Endodermal cell (in vitro differentiated cells): ENCODE measurements at regions not wholly inside any gene's neighbourhood (a gene's known extent, or its start where the extent isn't known, plus 50 kb on each side); places are given as distances from the start of the nearest gene placed in this dataset.

Source experiments
- DNase-seq: peaks from one replicate; pipeline ENCODE4 v3.0.0-alpha.2; 2017
- H3K27ac ChIP-seq: 2 replicates; pipeline ENCODE4 v1.5.1; 2013; ENCODE audit warnings: mild to moderate bottlenecking, low read depth, low read length, moderate library complexity
- H3K27me3 ChIP-seq: 2 replicates; pipeline ENCODE4 v1.6.1; 2013; ENCODE audit warnings: mild to moderate bottlenecking, low read length, moderate library complexity; ENCODE audit not compliant: insufficient read depth, control insufficient read depth, poor library complexity, severe bottlenecking
- H3K36me3 ChIP-seq: 2 replicates; pipeline ENCODE4 v1.7.0; 2013; ENCODE audit warnings: mild to moderate bottlenecking, low read length, moderate library complexity; ENCODE audit not compliant: control insufficient read depth, insufficient read depth
- H3K4me1 ChIP-seq: one replicate; pipeline ENCODE4 v1.7.0; 2013; ENCODE audit warnings: low read length; ENCODE audit not compliant: control insufficient read depth, insufficient read depth
- H3K4me3 ChIP-seq: 2 replicates; pipeline ENCODE4 v1.5.1; 2013; ENCODE audit warnings: mild to moderate bottlenecking, low read length, moderate library complexity
- H3K9ac ChIP-seq: 2 replicates; pipeline ENCODE4 v1.6.1; 2013; ENCODE audit warnings: mild to moderate bottlenecking, low read length, moderate library complexity; ENCODE audit not compliant: poor library complexity, severe bottlenecking; ENCODE audit errors: extremely low read depth
- H3K9me3 ChIP-seq: 2 replicates; pipeline ENCODE4 v1.6.1; 2013; ENCODE audit warnings: mild to moderate bottlenecking, low read length, moderate library complexity; ENCODE audit not compliant: control insufficient read depth
- H3K27ac Mint-ChIP-seq: 2 replicates; pipeline ENCODE4 v1.8.0; 2020; ENCODE audit warnings: mixed read lengths
- H3K27me3 Mint-ChIP-seq: 2 replicates; pipeline ENCODE4 v1.8.0; 2021; ENCODE audit warnings: mild to moderate bottlenecking, mixed read lengths; ENCODE audit not compliant: insufficient read depth
- H3K36me3 Mint-ChIP-seq: 2 replicates; pipeline ENCODE4 v1.8.0; 2020; ENCODE audit warnings: low read depth, mixed read lengths
- H3K4me1 Mint-ChIP-seq: 2 replicates; pipeline ENCODE4 v1.8.0; 2020; ENCODE audit warnings: mixed read lengths
- H3K4me3 Mint-ChIP-seq: 2 replicates; pipeline ENCODE4 v1.8.0; 2020; ENCODE audit warnings: mild to moderate bottlenecking, moderate library complexity, mixed read lengths
- H3K9me3 Mint-ChIP-seq: 2 replicates; pipeline ENCODE4 v1.8.0; 2020; ENCODE audit warnings: mild to moderate bottlenecking, mixed read lengths
- CTCF ChIP-seq: fragments of 200-600 bp; sonication (generic); conservative IDR thresholded peaks from 2 replicates; pipeline ENCODE4 v1.5.0; 2021; ENCODE audit warnings: antibody characterized with exemption, mild to moderate bottlenecking
- WGBS, 2 experiments: methylation state at CpG; one replicate each; pipeline versions ENCODE4 v1.1.5 to v1.1.7; 2013; ENCODE audit warnings: missing lambda C conversion rate in 2 of 2, mixed read lengths in 1 of 2; ENCODE audit not compliant: insufficient coverage in 1 of 2, insufficient read length in 1 of 2; 5-methylcytosine and 5-hydroxymethylcytosine counted together

- Histone ChIP-seq H3K36me3 (no peaks in the 10 kb centered on the region), H3K9ac (no peak overlapping the region), H3K9me3 (no peaks in the 10 kb centered on the region), H3K27me3 (no peaks in the 10 kb centered on the region), H3K4me3 (no peak overlapping the region), H3K27ac (no peak overlapping the region), H3K4me1 (no peaks in the 10 kb centered on the region)
- no peak for TF ChIP-seq CTCF
- Mint-ChIP-seq H3K36me3 (no peaks in the 10 kb centered on the region), H3K9me3 (no peaks in the 10 kb centered on the region), H3K4me3 (no peak overlapping the region), H3K27me3 (no peaks in the 10 kb centered on the region), H3K27ac (no peak overlapping the region), H3K4me1 (peaks cover 3% of the 10 kb centered on the region)
- 96 to 97% methylated on average over 3 to 5 of the region's 5 CpGs for WGBS, 2 experiments
- DNase-seq = no peak
Observed at GRCh38 chr4:123524958-123525628, 128.5 kb downstream of the SPRY1 start.

GRCh38 chr4:123526511-123526910 lies 129.9 kb downstream of the SPRY1 start:
- no peaks in the 10 kb centered on the region for H3K36me3 Mint-ChIP-seq
- no peak overlapping the region for H3K27ac Mint-ChIP-seq
- no peaks in the 10 kb centered on the region for H3K27me3 Mint-ChIP-seq
- H3K9me3 Mint-ChIP-seq = no peaks in the 10 kb centered on the region
- Histone ChIP-seq H3K4me3 (no peak overlapping the region), H3K9ac (no peak overlapping the region), H3K27me3 (no peaks in the 10 kb centered on the region), H3K9me3 (no peaks in the 10 kb centered on the region), H3K36me3 (no peaks in the 10 kb centered on the region), H3K27ac (no peak overlapping the region), H3K4me1 (no peaks in the 10 kb centered on the region)
- WGBS, 2 experiments = 98% methylated on average over 2 of the region's 2 CpGs; no CpG with 5 or more reads in 1 of the 2 experiments
- no peak for TF ChIP-seq CTCF
- peaks cover 3% of the 10 kb centered on the region for H3K4me1 Mint-ChIP-seq
- H3K4me3 Mint-ChIP-seq = no peak overlapping the region
- no peak for DNase-seq

- Histone ChIP-seq H3K4me3 (no peak overlapping the region), H3K9ac (no peak overlapping the region), H3K27me3 (no peaks in the 10 kb centered on the region), H3K4me1 (no peaks in the 10 kb centered on the region), H3K9me3 (no peaks in the 10 kb centered on the region), H3K36me3 (no peaks in the 10 kb centered on the region), H3K27ac (no peak overlapping the region)
- Mint-ChIP-seq H3K27ac (no peak overlapping the region), H3K36me3 (peaks cover 2% of the 10 kb centered on the region), H3K27me3 (no peaks in the 10 kb centered on the region), H3K9me3 (peaks cover 3% of the 10 kb centered on the region), H3K4me3 (no peak overlapping the region), H3K4me1 (peaks cover 3% of the 10 kb centered on the region)
- TF ChIP-seq CTCF = no peak
- DNase-seq = no peak
- WGBS, 2 experiments = 80 to 81% methylated on average over 3 of the region's 3 CpGs
Observed at GRCh38 chr4:123528501-123529277, 132.1 kb downstream of the SPRY1 start.
